Nephron (organoid): ENCODE measurements at regions not wholly inside any gene's neighbourhood (a gene's known extent, or its start where the extent isn't known, plus 50 kb on each side); places are given as distances from the start of the nearest gene placed in this dataset.

Experiments
- H3K27ac Mint-ChIP-seq, 3 experiments: 2 replicates each; pipeline ENCODE4 v1.8.0; 2020; ENCODE audit warnings: mixed read lengths in 3 of 3, mild to moderate bottlenecking in 2 of 3, moderate library complexity in 1 of 3
- H3K27me3 Mint-ChIP-seq: 2 replicates; pipeline ENCODE4 v1.8.0; 2021; ENCODE audit warnings: low read depth, mild to moderate bottlenecking, moderate library complexity, mixed read lengths
- H3K36me3 Mint-ChIP-seq: 2 replicates; pipeline ENCODE4 v1.8.0; 2020; ENCODE audit warnings: low read depth, mixed read lengths
- H3K4me1 Mint-ChIP-seq: 2 replicates; pipeline ENCODE4 v1.8.0; 2020; ENCODE audit warnings: mixed read lengths
- H3K4me3 Mint-ChIP-seq, 3 experiments: 2 replicates each; pipeline ENCODE4 v1.8.0; 2020; ENCODE audit warnings: mild to moderate bottlenecking in 3 of 3, mixed read lengths in 3 of 3, moderate library complexity in 2 of 3
- H3K9me3 Mint-ChIP-seq: 2 replicates; pipeline ENCODE4 v1.8.0; 2020; ENCODE audit warnings: mixed read lengths
- TF ChIP-seq, protein P1 (sequence below), 3 experiments: fragments of 200-600 bp; sonication (generic); IDR thresholded peaks; one replicate each; pipeline ENCODE4 v1.5.0; 2021; ENCODE audit warnings: antibody characterized with exemption in 3 of 3; ENCODE audit not compliant: unreplicated experiment in 3 of 3

DNA sequence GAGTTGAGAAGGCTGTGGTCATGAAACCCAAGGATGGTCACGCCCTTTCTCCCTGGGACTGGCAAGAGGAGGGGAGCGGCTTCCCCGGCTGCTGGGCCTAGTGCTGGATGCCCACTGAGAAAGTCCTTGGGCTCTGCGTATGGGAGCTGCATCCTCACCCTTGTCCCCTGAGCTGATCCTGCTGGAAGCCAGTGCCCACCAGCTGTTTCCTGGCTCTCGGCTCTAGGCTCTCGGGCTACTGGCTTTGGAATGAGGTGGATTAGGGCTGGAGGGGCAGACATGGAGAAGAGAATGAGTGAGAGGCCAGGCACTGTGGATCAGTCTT, 149.3 kb upstream of the PPP1R26 start:
- TF ChIP-seq, protein P1, sequence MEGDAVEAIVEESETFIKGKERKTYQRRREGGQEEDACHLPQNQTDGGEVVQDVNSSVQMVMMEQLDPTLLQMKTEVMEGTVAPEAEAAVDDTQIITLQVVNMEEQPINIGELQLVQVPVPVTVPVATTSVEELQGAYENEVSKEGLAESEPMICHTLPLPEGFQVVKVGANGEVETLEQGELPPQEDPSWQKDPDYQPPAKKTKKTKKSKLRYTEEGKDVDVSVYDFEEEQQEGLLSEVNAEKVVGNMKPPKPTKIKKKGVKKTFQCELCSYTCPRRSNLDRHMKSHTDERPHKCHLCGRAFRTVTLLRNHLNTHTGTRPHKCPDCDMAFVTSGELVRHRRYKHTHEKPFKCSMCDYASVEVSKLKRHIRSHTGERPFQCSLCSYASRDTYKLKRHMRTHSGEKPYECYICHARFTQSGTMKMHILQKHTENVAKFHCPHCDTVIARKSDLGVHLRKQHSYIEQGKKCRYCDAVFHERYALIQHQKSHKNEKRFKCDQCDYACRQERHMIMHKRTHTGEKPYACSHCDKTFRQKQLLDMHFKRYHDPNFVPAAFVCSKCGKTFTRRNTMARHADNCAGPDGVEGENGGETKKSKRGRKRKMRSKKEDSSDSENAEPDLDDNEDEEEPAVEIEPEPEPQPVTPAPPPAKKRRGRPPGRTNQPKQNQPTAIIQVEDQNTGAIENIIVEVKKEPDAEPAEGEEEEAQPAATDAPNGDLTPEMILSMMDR (IDR thresholded peaks at IDR 0.05; ENCODE audit: unreplicated experiment in 3 of 3): no peak
- no peaks in the 10 kb centered on the region for H3K36me3 Mint-ChIP-seq

DNA sequence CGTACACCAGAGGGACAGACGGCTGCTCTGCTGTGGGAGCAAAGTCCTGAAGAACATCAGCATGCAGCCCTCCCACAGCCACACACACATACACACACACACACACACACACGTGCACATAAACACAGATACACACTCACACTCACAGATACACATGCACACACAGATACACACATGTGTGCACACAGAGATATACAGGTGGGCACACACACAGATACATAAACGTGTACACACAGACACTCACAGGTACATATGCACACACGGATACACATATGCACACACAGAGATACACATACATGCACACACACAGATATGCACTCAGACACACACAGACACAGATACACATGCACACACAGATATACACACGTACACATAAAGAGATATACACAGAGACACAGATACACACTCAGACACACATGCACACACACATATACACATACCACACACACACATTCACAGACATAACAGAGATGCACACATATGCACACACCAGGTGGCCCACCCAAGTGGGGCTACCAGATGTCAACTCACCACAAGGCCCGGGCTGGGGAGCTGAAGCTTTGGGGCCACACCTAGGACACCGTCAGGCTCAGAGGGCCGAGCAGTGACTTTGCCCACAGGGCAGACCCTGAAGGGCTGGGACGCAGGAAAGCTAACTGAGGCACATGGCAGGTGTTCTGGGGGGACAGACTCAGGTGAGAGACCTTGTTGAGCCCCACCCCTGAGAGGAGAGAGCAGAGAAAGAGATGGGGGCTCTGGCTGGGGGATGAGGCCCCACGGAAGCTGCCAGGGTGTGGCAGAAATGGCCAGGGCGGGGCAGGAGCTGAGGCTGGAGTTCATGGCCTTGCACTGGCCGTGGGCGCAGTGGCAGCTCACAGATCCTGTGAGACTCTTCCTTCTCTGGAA, 148.6 kb upstream of the PPP1R26 start:
- Mint-ChIP-seq H3K36me3 (no peaks in the 10 kb centered on the region), H3K4me3 (no peak overlapping the region), H3K4me1 (peaks cover 16% of the 10 kb centered on the region), H3K27ac (no peak overlapping the region), H3K9me3 (peaks cover 7% of the 10 kb centered on the region), H3K27me3 (peaks cover 25% of the 10 kb centered on the region)
- TF ChIP-seq, protein P1 (IDR thresholded peaks at IDR 0.05; ENCODE audit: unreplicated experiment in 3 of 3): no peak

More for the DNA sequence above, 149.3 kb upstream of the PPP1R26 start:
- peaks cover 16% of the 10 kb centered on the region for H3K4me1 Mint-ChIP-seq
- H3K27me3 Mint-ChIP-seq: peaks cover 29% of the 10 kb centered on the region
- peaks cover 7% of the 10 kb centered on the region for H3K9me3 Mint-ChIP-seq
- H3K27ac Mint-ChIP-seq: no peak overlapping the region
- H3K4me3 Mint-ChIP-seq: no peak overlapping the region

DNA sequence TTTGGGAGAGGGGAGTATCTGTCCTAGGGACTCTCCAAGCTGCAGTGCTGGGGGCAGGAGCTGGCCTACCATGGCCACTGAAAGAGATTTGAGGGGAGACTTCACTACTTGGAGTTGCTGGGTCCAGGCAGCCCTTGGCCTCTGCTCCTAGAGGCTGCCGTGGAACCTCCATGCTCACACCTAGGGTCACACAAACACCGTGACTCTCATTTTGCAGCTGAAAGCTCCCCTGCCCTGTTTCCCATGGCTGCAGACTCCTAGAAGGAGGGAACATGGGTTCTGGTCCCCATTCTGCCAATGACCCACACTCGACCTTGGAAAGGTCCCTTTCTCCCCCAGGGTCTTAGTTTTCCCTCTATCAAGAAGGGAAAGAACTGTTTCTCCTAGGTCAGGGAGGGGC, 147.1 kb upstream of the PPP1R26 start:
- H3K4me3 Mint-ChIP-seq: no peak overlapping the region
- peaks cover 38% of the 10 kb centered on the region for H3K27me3 Mint-ChIP-seq
- peak overlapping the region in 1 of 3 experiments; percentile 4 for H3K27ac Mint-ChIP-seq
- H3K36me3 Mint-ChIP-seq: no peaks in the 10 kb centered on the region
- peaks cover 7% of the 10 kb centered on the region for H3K9me3 Mint-ChIP-seq
- TF ChIP-seq, protein P1 (IDR thresholded peaks at IDR 0.05; ENCODE audit: unreplicated experiment in 3 of 3): no peak
- peaks cover 16% of the 10 kb centered on the region for H3K4me1 Mint-ChIP-seq

DNA sequence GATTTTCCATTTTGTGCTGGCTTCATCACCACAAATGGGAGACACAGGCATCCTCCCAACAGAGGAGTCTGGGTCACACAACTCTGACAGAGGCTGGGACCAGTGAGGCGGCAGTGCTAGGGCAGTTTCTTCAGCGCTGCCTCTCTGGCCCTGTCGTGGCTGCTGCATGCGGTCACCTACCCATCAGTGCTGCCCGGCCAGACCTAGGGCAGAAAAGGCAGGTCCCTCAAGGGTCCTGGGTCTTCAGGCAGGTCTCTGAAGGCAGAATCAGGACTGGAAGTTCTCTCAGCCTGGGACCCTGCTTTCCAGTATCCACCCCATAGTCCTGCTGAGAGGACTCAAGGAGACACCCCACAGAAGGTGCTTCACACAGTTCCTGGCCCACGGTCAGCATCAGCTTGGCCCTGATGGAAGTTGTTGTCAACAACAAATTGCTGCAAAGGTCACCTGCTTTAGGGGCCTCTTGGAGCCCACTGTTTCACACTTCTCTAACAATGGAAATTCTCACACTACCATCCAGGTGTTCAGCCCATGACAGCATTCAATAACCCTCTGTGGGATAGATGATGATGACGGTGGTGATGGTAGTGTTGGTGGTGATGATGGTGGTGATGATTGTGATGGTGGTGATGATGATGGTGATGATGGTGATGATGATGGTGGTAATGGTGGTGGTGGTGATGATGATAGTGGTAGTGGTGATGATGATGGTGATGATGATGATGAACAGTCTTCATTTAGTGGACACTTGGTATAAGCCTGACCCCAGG, 146.4 kb upstream of the PPP1R26 start:
- Mint-ChIP-seq H3K4me3 (no peak overlapping the region), H3K36me3 (no peaks in the 10 kb centered on the region), H3K4me1 (peaks cover 16% of the 10 kb centered on the region), H3K9me3 (peaks cover 4% of the 10 kb centered on the region), H3K27me3 (peaks cover 40% of the 10 kb centered on the region), H3K27ac (no peak overlapping the region)
- TF ChIP-seq, protein P1 (IDR thresholded peaks at IDR 0.05; ENCODE audit: unreplicated experiment in 3 of 3): no peak

DNA sequence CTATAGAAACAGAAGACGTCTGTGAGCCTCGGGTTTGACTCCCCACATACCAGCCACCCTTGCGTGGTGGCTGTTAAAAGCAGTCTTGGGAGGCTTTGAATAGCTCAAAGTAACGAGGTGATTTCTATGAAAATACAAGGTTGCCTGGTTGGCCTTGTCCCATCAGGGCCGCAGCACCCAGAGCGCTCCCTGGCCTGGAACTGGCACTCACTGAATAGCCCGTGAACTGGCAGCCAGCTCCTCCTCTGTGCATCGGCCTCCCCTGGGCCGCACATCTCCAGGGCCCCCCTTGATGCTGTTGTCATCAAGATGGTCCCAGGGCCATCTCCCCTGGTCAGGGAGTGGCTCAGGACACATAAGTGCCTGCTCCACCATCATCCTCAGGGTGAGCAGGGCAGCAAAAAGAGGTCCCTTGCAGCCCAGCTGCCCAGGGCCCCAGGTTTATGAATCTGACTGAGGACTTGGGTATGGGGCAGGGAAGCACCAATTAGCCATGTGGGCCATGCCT, 144.6 kb upstream of the PPP1R26 start:
- Mint-ChIP-seq H3K4me1 (peaks cover 22% of the 10 kb centered on the region), H3K9me3 (peaks cover 4% of the 10 kb centered on the region), H3K36me3 (no peaks in the 10 kb centered on the region), H3K27me3 (peaks cover 51% of the 10 kb centered on the region), H3K4me3 (no peak overlapping the region), H3K27ac (no peak overlapping the region)
- TF ChIP-seq, protein P1 (IDR thresholded peaks at IDR 0.05; ENCODE audit: unreplicated experiment in 3 of 3): no peak
